ENCODE measurements at regions not wholly inside any gene's neighbourhood (a gene's known extent, or its start where the extent isn't known, plus 50 kb on each side); places are given as distances from the start of the nearest gene placed in this dataset.

DNA sequence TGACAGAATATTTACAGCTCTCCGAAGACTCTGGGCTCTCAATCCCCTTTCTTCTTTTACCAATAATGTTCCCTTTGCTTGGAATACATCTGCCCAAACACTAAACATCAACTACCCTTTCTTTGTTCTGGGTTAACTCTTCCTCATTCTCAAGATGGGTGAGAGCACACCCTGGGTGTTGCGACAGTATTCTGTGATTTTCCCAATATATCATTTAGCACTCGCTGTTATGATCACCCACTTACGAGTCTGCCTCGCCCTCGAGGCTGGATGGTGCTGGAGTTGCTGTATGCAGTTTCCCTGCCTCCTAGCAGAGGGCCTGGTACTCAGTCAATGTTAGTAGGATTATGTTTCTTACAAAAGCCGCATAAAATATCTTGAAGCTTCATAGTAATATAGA is 93.2 kb downstream of the SOCS6 start:
- DNase-seq (ENCODE audit: low read depth), result no peak

GRCh38 chr18:70380915-70381896 is 92.4 kb downstream of the SOCS6 start:
- no peak for DNase-seq (ENCODE audit: low read depth)
